ENCODE measurements at regions not wholly inside any gene's neighbourhood (a gene's known extent, or its start where the extent isn't known, plus 50 kb on each side); places are given as distances from the start of the nearest gene placed in this dataset.

DNA sequence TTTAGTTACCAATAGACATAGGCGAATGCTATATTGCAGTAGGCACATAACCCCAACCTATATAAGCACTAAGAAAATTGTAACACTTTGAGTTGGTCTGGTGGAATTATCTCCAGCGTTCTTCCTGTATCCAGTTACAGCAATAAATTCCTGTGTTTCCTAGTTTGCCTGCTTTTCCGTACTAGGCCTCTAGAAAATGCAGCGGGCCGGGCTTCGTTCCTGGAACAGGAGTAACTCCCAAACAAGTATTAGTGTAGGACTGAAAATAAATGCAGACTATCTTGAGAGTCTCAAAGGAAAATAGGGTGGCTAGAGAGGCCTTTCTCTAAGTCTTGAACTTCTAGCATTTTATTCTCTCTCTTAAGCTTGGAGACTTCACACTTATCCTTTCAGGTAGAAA, 159.8 kb downstream of the OR13H1 start:
- no peak for DNase-seq (ENCODE audit: low spot score)

DNA sequence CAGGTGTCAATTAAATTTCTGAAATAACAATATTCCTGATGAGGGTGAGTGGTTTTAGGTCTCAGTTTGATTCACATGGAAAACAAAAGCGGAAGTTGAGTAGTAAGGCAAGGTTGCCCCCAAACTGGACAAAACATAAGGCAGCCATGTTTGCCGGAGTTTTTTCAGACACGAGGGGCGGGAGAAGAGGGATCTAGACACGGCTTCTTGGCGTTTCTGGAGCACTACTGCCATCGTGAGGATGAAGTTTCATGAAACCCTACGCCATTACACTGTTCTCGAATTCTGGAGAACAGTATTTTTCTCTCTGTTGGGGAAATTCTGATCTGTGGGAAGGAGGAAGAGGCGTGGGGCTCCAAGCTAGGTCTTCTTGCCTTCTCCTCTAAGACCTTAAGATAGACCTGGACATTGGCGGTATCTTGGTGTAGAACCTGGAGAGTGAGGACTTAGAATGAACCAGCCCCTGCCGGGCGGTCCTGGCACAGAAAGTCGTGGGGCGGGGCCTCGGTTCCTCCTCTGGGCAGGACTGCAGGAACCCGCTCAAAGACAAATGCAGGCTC, 160.3 kb downstream of the OR13H1 start:
- DNase-seq (ENCODE audit: low spot score), result peak; percentile 62

DNA sequence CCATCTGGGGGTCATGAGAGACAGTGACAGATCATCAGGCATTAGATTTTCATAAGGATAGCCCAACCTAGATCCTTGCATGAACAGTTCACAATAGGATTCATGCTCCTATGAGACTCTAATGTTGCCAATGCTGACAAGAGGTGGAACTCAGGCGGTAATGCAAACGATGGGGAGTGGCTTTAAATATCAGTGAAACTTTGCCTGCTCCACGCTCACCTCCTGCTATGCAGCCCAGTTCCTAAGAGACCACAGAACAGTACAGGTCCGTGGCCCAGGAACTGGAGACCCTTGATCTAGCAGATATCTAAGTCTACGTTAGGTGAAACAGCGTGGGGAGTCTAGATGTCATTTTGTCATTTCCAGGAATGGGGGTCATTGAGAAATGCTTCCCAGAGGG, 165.7 kb downstream of the OR13H1 start:
- DNase-seq (ENCODE audit: low spot score), result no peak

DNA sequence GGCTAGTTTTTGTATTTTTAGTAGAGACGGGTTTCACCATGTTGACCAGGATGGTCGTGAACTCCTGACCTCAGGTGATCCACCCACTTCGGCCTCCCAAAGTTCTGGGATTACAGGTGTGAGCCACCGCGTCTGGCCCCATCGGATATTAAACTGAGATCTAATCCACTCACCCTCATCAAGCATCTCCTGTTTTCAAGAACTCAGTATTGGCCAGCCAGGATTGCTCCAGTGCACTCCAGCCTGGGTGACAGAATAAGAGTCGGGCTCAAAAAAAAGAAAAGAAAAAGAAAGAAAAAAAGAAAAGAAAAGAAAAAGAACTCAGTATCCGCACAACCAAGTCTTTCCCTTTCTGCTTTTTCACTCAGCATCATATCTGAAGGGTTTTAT, 167.6 kb downstream of the OR13H1 start:
- no peak for DNase-seq (ENCODE audit: low spot score)

DNA sequence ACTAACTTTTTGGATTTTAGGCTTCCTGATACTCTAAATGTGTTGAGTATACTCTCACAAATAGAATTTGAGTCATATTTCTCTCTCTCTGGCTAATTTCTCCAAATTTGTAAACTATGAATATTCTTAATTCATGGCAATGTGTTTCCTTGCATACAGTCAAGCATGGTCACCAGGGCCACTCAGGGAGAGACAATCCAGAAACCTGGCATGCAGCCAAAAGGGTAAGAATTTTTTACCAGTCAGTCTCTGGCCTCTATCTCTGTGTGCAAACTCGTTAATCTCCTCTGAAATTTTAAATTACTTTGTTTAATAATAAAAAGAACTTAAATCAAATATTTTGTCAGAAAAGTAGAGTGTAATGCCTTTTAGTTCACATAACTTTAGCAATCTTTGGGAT, 179.8 kb downstream of the OR13H1 start:
- DNase-seq (ENCODE audit: low spot score), result no peak

DNA sequence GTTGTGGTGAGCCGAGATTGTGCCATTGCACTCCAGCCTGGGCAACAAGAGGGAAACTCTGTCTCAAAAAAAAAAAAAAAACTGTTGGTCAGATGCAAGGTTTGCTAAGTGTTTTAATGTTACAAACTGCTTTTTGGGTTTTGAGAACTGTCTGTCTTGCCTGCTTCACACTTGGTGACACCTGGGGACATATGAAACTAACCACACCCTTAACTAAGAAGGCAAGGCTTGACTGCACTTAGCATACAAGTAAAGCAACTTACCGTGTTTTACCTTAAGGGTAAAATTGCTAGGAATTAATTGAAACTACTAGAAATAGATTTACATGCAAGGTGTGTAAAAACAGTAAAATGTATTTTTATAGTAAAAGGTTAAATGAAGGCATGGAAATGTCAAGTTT, 180.4 kb downstream of the OR13H1 start:
- DNase-seq (ENCODE audit: low spot score), result no peak

DNA sequence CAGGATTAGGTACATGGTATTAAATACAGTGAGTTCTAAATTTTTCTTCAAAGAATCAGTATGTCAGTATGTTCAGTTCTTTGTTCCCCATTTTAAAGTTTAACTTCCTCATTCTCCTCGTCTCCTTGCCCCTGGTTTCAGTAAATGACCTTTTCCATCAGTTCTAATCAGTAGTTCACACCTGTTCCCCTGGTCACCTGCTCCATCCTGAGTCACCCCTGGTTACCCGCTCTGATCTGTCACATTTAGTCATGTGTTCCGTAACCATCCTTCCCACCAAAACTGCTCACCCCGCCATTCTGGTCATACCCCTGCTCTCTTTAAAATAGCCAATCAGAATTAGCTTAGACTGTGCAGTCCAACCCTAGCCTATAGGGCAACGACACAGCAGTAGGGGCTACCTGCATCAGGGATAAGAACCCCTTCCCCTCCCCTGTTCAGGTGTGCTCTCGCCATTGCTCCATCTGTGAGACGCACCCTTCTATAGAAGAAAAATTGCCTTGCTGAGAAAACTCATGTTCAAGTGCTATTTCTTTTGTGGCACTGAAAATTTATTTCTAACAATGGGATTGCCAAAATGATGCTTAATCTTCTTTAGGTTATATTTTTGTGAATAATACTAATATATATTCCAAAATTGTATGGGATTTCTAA, 181.3 kb downstream of the OR13H1 start:
- no peak for DNase-seq (ENCODE audit: low spot score)

DNA sequence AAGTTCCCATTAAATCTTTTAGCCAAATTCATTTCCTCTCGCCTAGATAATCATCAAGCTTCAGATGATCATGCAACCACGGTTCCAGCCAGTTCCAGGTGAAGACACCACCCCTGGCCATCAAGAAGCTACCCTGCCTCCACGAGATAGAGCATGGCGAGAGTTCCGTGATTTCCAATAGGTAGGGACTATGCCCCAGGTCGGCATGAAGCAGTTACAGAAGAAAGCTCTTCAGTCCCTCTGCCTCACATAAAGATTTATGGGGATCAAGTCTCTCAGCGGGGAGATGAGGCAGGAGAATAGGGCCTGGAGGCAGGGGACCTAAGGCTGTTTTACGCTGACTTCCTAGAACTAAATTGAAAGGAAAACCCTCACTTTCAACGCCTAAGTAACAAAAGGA, 183.9 kb downstream of the OR13H1 start:
- DNase-seq (ENCODE audit: low spot score), result no peak

DNA sequence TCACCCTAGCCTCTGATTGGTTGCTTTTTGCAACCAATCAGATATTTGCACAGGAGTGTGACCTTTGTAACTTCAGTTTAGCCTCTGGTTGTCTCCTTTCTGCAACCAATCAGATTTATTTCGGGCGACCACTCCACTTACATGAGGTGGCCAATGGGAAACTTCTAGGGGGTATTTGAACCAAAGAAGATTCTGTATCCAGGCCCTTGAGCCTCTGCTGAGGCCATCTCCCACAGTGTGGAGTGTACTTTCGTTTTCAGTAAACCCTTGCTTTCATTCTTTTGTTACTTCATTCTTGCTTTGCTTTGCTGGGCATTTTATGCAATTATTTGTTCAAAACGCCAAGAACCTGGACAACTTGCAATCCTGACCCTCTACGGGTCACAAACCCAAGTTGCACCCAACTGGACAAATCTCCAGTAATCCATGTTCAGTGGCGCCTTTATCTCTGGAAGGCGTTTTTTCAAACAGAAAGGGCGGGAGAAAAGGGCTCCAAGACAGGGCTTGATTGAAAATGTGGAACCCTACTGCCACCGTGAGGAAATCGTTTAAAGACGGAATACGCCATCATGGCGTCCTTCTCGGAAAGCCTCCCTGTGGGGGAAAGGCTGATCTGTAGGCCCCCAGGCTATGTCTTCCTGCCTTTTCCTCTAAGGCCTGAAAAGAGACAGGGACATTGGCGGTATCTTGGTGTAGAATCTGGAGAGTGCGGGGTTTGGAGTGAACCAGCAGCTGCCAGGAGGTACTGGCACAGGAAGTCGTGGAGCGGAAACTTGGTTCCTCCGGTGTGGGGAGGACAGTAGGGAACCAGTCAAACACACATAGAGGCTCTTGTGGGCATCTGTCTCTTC, 184.6 kb downstream of the OR13H1 start:
- no peak for DNase-seq (ENCODE audit: low spot score)

DNA sequence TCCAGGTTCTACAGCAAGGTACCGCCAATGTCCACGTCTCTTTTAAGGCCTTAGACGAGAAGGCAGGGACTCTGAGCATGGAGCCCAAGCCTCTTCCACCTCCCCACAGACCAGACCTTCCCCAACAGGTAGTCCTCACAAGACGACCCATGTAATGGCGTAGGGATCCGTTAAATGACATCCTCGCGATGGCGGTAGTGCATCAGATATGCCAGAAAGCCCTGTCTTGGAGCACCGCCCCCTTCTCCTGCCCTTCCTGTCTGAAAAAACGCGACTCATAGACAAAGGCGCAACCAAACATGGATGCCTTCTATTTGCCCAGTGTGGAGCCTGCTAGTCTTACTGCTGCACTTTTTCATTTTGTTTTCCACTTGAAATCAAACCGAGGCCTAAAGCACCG, 185.4 kb downstream of the OR13H1 start:
- no peak for DNase-seq (ENCODE audit: low spot score)

DNA sequence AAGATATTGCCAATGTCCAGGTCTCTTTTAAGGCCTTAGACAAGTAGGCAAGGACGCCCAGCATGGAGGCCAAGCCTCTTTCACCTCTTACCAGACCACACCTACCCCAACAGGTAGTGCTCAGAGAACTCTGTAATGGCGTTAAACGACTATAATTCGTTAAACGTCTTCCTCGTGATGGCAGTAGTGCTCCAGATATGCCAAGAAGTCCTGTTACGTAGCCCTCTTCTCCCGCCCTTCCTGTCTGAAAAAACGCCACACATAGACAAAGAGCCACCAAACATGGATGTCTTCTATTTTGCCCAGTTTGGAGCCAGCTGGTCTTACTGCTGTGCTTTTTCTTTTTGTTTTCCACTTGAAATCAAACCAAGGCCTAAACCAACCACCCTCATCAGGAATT, 190.7 kb downstream of the OR13H1 start:
- no peak for DNase-seq (ENCODE audit: low spot score)

DNA sequence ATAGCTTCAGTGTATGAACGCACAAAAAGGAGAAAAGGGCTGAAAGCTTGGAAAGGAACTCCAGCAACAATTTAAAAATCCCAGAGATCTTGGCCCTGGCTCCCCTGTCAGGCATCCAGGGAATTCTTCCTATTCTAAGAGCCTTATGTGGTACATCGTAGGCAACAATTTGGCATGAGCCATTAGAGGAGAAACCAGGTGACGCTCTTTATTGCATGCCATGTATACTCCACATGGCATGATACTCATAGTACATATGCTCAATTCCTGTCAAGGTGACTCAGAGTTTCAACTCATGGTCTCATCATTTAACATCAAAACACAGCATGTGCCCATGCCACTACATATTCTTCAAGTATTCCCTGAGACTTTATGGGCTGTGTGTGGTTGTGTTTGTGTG, 191.3 kb downstream of the OR13H1 start:
- DNase-seq (ENCODE audit: low spot score), result no peak

DNA sequence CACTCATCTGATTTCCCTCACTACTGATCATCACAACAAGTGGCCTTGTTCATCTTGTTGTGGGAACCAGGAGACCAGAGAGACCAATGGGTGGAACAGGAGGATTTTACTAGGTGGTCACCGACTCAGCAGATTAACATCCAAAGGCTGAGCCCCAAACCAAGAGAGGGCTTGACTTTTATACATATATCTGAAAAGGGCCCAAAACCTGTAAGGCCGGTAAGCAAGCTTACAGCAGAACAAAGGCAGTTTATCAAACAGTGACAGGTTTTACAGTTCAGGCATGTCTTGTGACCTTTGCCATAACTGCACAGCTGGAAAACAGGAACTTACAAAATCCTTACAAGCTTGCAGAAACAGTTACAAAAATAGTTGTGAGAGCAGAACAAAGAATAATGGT, 195.9 kb downstream of the OR13H1 start:
- no peak for DNase-seq (ENCODE audit: low spot score)

DNA sequence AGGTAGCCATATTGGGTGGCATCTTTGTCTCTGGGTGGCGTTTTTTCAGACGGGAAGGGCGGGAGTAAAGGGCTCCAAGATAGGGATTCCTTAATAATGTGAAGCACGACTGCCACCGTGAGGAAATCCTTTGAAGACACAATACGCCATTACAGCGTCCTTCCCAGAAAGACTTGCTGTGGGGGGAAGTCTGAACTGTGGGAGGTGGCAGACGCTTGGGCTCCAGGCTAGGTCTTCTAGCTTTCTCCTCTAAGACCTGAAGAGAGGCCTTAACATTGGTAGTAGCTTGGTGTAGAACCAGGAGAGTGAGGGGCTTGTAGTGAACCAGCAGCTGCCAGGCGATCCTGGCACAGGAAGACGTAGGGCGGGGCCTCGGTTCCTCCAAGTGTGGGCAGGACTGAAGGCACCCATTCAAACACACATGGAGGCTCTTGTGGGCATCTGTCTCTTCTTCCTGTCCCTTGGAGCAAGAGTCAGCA, 197.3 kb downstream of the OR13H1 start:
- DNase-seq (ENCODE audit: low spot score), result no peak

DNA sequence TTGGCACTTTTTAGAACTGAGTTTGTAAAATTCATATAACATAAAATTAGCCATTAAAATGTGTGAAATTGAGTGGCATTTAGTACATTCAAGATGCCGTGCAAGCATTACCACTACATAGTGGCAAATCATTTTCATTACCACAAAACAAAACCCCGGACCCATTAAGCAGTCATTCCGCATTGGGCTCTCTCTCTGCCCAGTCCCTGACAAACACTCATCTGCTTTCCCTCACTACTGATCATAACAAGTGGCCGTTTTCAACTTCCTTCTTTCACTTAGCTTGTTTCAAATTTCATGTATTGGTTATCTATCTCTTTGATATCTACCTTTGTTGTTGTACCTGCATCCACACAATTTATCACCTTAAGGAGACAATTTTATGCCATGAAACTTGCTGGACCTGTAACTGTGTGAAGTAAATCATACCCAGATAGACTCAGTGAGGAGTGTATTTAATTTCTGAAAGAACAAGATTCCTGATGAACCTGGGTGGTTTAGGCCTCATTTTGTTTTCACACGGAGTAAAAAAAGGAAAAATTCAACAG, 202.1 kb downstream of the OR13H1 start:
- DNase-seq (ENCODE audit: low spot score), result no peak

DNA sequence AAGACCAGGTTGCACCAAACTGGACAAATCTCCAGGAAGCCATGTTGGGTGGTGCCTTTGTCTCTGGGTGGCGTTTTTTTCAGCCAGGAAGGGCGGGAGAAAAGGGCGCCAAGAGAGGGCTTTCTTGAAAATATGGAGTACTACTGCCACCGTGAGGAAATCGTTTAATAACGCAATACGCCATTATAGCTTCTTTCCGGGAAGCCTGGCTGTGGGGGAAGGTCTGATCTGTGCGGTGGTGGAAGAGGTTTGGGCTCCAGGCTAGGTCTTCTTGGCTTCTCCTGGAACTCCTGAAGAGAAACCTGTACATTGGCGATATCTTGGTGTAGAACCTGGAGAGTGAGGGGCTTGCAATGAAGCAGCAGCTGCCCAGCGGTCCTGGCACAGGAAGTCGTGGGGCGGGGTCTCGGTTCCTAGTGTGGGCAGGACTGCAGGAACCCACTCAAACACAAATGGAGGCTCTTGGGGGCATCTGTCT, 202.7 kb downstream of the OR13H1 start:
- peak; percentile 57 for DNase-seq (ENCODE audit: low spot score)

DNA sequence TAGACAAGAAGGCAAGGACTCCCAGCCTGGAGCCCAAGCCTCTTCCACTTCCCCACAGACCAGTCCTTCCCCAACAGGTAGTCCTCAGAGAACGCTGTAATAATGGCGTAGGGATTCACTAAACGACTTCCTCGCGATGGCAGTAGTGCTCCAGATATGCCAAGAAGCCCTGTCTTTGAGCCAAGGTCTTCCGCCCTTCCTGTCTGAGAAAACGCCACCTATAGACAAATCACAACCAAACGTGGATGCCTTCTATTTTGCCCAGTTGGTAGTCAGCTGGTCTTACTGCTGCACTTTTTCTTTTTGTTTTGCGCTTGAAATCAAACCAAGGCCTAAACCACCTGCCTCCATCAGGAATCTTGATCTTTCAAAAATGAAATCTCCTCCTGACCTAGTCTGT, 203.3 kb downstream of the OR13H1 start:
- DNase-seq (ENCODE audit: low spot score), result peak; percentile 23

DNA sequence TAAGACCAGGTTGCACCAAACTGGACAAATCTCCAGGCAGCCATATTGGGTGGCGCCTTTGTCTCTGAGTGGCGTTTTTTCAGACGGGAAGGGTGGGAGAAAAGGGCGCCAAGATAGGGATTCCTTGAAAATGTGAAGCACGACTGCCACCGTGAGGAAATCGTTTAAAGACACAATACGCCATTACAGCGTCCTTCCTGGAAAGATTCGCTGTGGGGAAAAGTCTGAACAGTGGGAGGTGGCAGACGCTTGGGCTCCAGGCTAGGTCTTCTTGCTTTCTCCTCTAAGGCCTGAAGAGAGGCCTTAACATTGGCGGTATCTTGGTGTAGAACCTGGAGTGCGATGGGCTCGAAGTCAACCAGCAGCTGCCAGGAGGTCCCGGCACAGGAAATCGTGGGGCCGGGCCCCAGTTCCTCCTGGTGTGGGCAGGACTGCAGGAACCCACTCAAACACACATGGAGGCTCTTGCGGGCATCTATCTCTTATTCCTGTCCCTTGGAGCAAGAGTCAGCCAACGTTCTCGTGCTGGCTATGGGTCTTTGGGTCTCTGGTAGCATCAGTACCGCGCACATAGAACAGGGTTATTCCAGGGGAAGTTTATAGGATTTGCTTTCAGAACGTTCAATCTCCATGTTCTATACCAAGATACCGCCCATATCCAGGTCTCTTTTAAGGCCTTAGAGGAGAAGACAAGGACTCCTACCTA, 208.8 kb downstream of the OR13H1 start:
- peak; percentile 70 for DNase-seq (ENCODE audit: low spot score)

DNA sequence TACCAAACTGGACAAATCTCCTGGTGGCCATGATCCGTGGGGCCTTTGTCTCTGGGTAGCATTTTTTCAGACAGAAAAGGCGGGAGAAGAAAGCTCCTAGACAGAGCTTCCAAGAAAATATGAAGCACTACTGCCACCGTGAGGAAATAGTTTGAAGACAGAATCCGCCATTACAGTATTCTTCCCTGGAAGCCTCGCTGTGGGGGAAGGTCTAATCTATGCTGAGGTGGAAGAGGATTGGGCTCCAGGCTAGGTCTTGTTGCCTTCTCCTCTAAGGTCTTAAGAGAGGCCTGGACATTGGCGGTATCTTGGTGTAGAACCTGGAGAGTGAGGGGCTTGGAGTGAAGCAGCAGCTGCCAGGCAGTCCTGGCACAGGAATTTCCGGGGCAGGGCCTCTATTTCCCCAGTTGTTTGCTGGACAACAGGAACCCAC, 218.9 kb downstream of the OR13H1 start:
- peak; percentile 60 for DNase-seq (ENCODE audit: low spot score)

DNA sequence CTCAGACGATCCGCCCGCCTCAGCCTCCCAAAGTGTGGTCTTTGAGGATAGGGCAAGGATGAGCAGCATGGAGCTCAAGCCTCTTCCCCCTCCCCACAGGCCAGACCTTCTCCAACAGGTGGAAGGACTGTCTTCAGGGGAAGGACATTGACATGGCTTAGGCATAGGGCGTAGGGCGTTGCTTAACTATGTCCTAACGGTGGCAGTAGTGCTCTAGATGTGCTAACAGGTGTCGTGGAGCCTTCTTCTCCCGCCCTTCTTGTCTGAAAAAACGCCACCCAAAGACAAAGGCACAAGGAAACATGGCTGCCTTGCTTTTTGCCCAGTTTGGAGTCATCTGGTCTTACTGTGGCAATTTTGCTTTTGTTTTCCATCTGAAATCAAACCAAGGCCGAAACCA, 219.8 kb downstream of the OR13H1 start:
- peak; percentile 50 for DNase-seq (ENCODE audit: low spot score)

DNA sequence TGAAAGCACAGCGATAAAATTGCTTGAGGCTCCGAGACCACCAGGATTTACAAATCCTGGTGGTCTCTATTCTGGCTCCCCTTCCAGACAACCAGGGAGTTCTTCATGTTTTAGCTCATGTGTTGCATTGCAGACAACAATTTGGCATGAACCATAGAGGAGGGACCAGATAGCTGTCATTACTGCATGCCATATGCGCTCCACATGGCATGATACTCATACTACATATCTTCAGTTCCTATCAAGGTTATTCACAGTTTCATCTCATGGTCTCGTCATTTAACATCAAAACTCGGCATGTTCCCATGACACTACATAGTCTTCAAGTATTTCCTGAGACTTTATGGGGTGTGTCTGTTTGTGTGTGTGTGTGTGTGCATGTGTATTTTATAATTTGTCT, 220.3 kb downstream of the OR13H1 start:
- no peak for DNase-seq (ENCODE audit: low spot score)

Measured in cerebellar cortex (tissue), 1 donor.